ENCODE measurements at regions not wholly inside any gene's neighbourhood (a gene's known extent, or its start where the extent isn't known, plus 50 kb on each side); places are given as distances from the start of the nearest gene placed in this dataset.

DNA sequence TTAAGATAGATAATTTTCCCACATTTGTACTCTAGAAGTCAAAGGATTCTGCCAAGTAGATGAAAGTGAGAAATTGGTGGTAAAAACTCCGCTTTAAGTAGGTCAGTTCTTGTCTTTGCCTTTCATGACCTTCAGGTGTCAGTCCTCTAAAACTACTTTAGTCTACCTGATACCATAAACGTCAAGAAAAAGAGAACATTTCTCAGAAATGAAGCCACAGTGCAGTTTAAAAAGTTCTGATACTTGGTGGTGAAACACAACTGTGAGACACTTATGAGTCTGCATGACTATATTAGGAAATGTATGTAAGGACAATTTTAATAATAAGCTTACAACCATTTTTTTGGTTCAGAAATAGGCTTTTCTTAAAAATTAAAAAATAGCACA, 583.3 kb downstream of the SATB2 start:
- TF ChIP-seq POLR2A (IDR thresholded peaks at IDR 0.05) (no peak), EP300 (IDR thresholded peaks at IDR 0.05) (no peak)
- TF ChIP-seq, protein P1, sequence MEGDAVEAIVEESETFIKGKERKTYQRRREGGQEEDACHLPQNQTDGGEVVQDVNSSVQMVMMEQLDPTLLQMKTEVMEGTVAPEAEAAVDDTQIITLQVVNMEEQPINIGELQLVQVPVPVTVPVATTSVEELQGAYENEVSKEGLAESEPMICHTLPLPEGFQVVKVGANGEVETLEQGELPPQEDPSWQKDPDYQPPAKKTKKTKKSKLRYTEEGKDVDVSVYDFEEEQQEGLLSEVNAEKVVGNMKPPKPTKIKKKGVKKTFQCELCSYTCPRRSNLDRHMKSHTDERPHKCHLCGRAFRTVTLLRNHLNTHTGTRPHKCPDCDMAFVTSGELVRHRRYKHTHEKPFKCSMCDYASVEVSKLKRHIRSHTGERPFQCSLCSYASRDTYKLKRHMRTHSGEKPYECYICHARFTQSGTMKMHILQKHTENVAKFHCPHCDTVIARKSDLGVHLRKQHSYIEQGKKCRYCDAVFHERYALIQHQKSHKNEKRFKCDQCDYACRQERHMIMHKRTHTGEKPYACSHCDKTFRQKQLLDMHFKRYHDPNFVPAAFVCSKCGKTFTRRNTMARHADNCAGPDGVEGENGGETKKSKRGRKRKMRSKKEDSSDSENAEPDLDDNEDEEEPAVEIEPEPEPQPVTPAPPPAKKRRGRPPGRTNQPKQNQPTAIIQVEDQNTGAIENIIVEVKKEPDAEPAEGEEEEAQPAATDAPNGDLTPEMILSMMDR (IDR thresholded peaks at IDR 0.05), result no peak

All from sigmoid colon (tissue), 4 donors.